ENCODE measurements at regions not wholly inside any gene's neighbourhood (a gene's known extent, or its start where the extent isn't known, plus 50 kb on each side); places are given as distances from the start of the nearest gene placed in this dataset.

- no peaks in the 10 kb centered on the region; the same call in 1 of the 2 replicates for H3K4me1 ChIP-seq (ENCODE audit: insufficient read depth, low read length)
- H3K27me3 ChIP-seq (ENCODE audit: insufficient read depth, low read length), result no peaks in the 10 kb centered on the region
- no peak overlapping the region for H3K9ac ChIP-seq (ENCODE audit: low read depth, low read length)
- H3K4me3 ChIP-seq (ENCODE audit: low read length), result no peak overlapping the region
- H3K9me3 ChIP-seq (ENCODE audit: insufficient read depth, low read depth, low read length), result no peaks in the 10 kb centered on the region
- H3K27ac ChIP-seq (ENCODE audit: low read depth, low read length), result no peak overlapping the region
- no peaks in the 10 kb centered on the region for H3K36me3 ChIP-seq (ENCODE audit: insufficient read depth, low read length)
- 90% methylated on average over 7 of the region's 7 CpGs for WGBS
Observed at GRCh38 chr2:37856101-37856751, 68.9 kb upstream of the RMDN2 start.

- Histone ChIP-seq H3K27me3 (ENCODE audit: insufficient read depth, low read length) (no peaks in the 10 kb centered on the region), H3K9ac (ENCODE audit: low read depth, low read length) (no peak overlapping the region), H3K4me3 (ENCODE audit: low read length) (no peak overlapping the region), H3K27ac (ENCODE audit: low read depth, low read length) (no peak overlapping the region), H3K4me1 (ENCODE audit: insufficient read depth, low read length) (no peaks in the 10 kb centered on the region; the same call in 1 of the 2 replicates), H3K9me3 (ENCODE audit: insufficient read depth, low read depth, low read length) (no peaks in the 10 kb centered on the region), H3K36me3 (ENCODE audit: insufficient read depth, low read length) (no peaks in the 10 kb centered on the region)
- WGBS, result 92% methylated on average over 11 of the region's 11 CpGs
Observed at GRCh38 chr2:37857575-37858399, 67.3 kb upstream of the RMDN2 start.

GRCh38 chr2:37858400-37858711, 66.7 kb upstream of the RMDN2 start:
- H3K36me3 ChIP-seq (ENCODE audit: insufficient read depth, low read length), result no peaks in the 10 kb centered on the region
- 65% methylated on average over 2 of the region's 2 CpGs for WGBS
- no peaks in the 10 kb centered on the region for H3K9me3 ChIP-seq (ENCODE audit: insufficient read depth, low read depth, low read length)
- no peak overlapping the region for H3K27ac ChIP-seq (ENCODE audit: low read depth, low read length)
- no peak overlapping the region for H3K4me3 ChIP-seq (ENCODE audit: low read length)
- H3K9ac ChIP-seq (ENCODE audit: low read depth, low read length), result no peak overlapping the region
- no peaks in the 10 kb centered on the region for H3K27me3 ChIP-seq (ENCODE audit: insufficient read depth, low read length)
- H3K4me1 ChIP-seq (ENCODE audit: insufficient read depth, low read length), result no peaks in the 10 kb centered on the region; the same call in 1 of the 2 replicates

- no peak overlapping the region for H3K27ac ChIP-seq (ENCODE audit: low read depth, low read length)
- H3K27me3 ChIP-seq (ENCODE audit: insufficient read depth, low read length), result no peaks in the 10 kb centered on the region
- H3K4me1 ChIP-seq (ENCODE audit: insufficient read depth, low read length), result no peaks in the 10 kb centered on the region; the same call in 1 of the 2 replicates
- WGBS, result 76% methylated on average over 5 of the region's 5 CpGs
- no peak overlapping the region for H3K9ac ChIP-seq (ENCODE audit: low read depth, low read length)
- H3K9me3 ChIP-seq (ENCODE audit: insufficient read depth, low read depth, low read length), result no peaks in the 10 kb centered on the region
- no peaks in the 10 kb centered on the region for H3K36me3 ChIP-seq (ENCODE audit: insufficient read depth, low read length)
- no peak overlapping the region for H3K4me3 ChIP-seq (ENCODE audit: low read length)
Observed at GRCh38 chr2:37858725-37859267, 66.3 kb upstream of the RMDN2 start.

GRCh38 chr2:37862620-37863019, 62.5 kb upstream of the RMDN2 start:
- Histone ChIP-seq H3K36me3 (ENCODE audit: insufficient read depth, low read length) (no peaks in the 10 kb centered on the region), H3K9ac (ENCODE audit: low read depth, low read length) (no peak overlapping the region), H3K9me3 (ENCODE audit: insufficient read depth, low read depth, low read length) (no peaks in the 10 kb centered on the region), H3K4me1 (ENCODE audit: insufficient read depth, low read length) (no peaks in the 10 kb centered on the region; the same call in 1 of the 2 replicates), H3K4me3 (ENCODE audit: low read length) (no peak overlapping the region), H3K27me3 (ENCODE audit: insufficient read depth, low read length) (no peaks in the 10 kb centered on the region), H3K27ac (ENCODE audit: low read depth, low read length) (no peak overlapping the region)
- WGBS, result 96% methylated on average over 5 of the region's 5 CpGs

GRCh38 chr2:37864217-37864616, 60.9 kb upstream of the RMDN2 start:
- H3K9me3 ChIP-seq (ENCODE audit: insufficient read depth, low read depth, low read length), result no peaks in the 10 kb centered on the region
- H3K27ac ChIP-seq (ENCODE audit: low read depth, low read length), result no peak overlapping the region
- no peaks in the 10 kb centered on the region for H3K36me3 ChIP-seq (ENCODE audit: insufficient read depth, low read length)
- no peaks in the 10 kb centered on the region for H3K27me3 ChIP-seq (ENCODE audit: insufficient read depth, low read length)
- WGBS, result 95% methylated on average over 1 of the region's 2 CpGs
- no peak overlapping the region for H3K9ac ChIP-seq (ENCODE audit: low read depth, low read length)
- no peaks in the 10 kb centered on the region for H3K4me1 ChIP-seq (ENCODE audit: insufficient read depth, low read length)
- H3K4me3 ChIP-seq (ENCODE audit: low read length), result no peak overlapping the region

- Histone ChIP-seq H3K4me3 (ENCODE audit: low read length) (no peak overlapping the region), H3K9me3 (ENCODE audit: insufficient read depth, low read depth, low read length) (no peaks in the 10 kb centered on the region), H3K9ac (ENCODE audit: low read depth, low read length) (no peak overlapping the region), H3K27ac (ENCODE audit: low read depth, low read length) (no peak overlapping the region), H3K4me1 (ENCODE audit: insufficient read depth, low read length) (no peaks in the 10 kb centered on the region), H3K27me3 (ENCODE audit: insufficient read depth, low read length) (no peaks in the 10 kb centered on the region), H3K36me3 (ENCODE audit: insufficient read depth, low read length) (no peaks in the 10 kb centered on the region)
- WGBS, result 93% methylated on average over 5 of the region's 5 CpGs
Observed at GRCh38 chr2:37865640-37866039, 59.4 kb upstream of the RMDN2 start.

- H3K9me3 ChIP-seq (ENCODE audit: insufficient read depth, low read depth, low read length), result no peaks in the 10 kb centered on the region
- H3K9ac ChIP-seq (ENCODE audit: low read depth, low read length), result no peak overlapping the region
- H3K27ac ChIP-seq (ENCODE audit: low read depth, low read length), result no peak overlapping the region
- 89% methylated on average over 4 of the region's 5 CpGs for WGBS
- H3K4me3 ChIP-seq (ENCODE audit: low read length), result no peak overlapping the region
- no peaks in the 10 kb centered on the region for H3K27me3 ChIP-seq (ENCODE audit: insufficient read depth, low read length)
- H3K4me1 ChIP-seq (ENCODE audit: insufficient read depth, low read length), result no peaks in the 10 kb centered on the region
- H3K36me3 ChIP-seq (ENCODE audit: insufficient read depth, low read length), result no peaks in the 10 kb centered on the region
Observed at GRCh38 chr2:37866171-37866934, 58.7 kb upstream of the RMDN2 start.

- H3K4me3 ChIP-seq (ENCODE audit: low read length), result no peak overlapping the region
- no peaks in the 10 kb centered on the region; the same call in 1 of the 2 replicates for H3K4me1 ChIP-seq (ENCODE audit: insufficient read depth, low read length)
- H3K36me3 ChIP-seq (ENCODE audit: insufficient read depth, low read length), result no peaks in the 10 kb centered on the region
- no peaks in the 10 kb centered on the region for H3K27me3 ChIP-seq (ENCODE audit: insufficient read depth, low read length)
- H3K27ac ChIP-seq (ENCODE audit: low read depth, low read length), result no peak overlapping the region
- 88% methylated on average over 2 of the region's 2 CpGs for WGBS
- no peaks in the 10 kb centered on the region for H3K9me3 ChIP-seq (ENCODE audit: insufficient read depth, low read depth, low read length)
- no peak overlapping the region for H3K9ac ChIP-seq (ENCODE audit: low read depth, low read length)
Observed at GRCh38 chr2:37867166-37867565, 57.9 kb upstream of the RMDN2 start.

GRCh38 chr2:37868866-37869265, 56.2 kb upstream of the RMDN2 start:
- H3K36me3 ChIP-seq (ENCODE audit: insufficient read depth, low read length), result no peaks in the 10 kb centered on the region
- no peak overlapping the region for H3K9ac ChIP-seq (ENCODE audit: low read depth, low read length)
- no peaks in the 10 kb centered on the region for H3K27me3 ChIP-seq (ENCODE audit: insufficient read depth, low read length)
- no peak overlapping the region for H3K27ac ChIP-seq (ENCODE audit: low read depth, low read length)
- no peaks in the 10 kb centered on the region for H3K9me3 ChIP-seq (ENCODE audit: insufficient read depth, low read depth, low read length)
- WGBS, result 47% methylated on average over 2 of the region's 2 CpGs
- peaks cover 5% of the 10 kb centered on the region; the same call in 1 of the 2 replicates for H3K4me1 ChIP-seq (ENCODE audit: insufficient read depth, low read length)
- no peak overlapping the region for H3K4me3 ChIP-seq (ENCODE audit: low read length)

GRCh38 chr2:37869304-37869703, 55.8 kb upstream of the RMDN2 start:
- H3K36me3 ChIP-seq (ENCODE audit: insufficient read depth, low read length), result no peaks in the 10 kb centered on the region
- H3K4me3 ChIP-seq (ENCODE audit: low read length), result no peak overlapping the region
- no peaks in the 10 kb centered on the region for H3K27me3 ChIP-seq (ENCODE audit: insufficient read depth, low read length)
- no peak overlapping the region for H3K27ac ChIP-seq (ENCODE audit: low read depth, low read length)
- WGBS, result 61% methylated on average over 2 of the region's 2 CpGs
- no peak overlapping the region for H3K9ac ChIP-seq (ENCODE audit: low read depth, low read length)
- H3K9me3 ChIP-seq (ENCODE audit: insufficient read depth, low read depth, low read length), result no peaks in the 10 kb centered on the region
- peaks cover 5% of the 10 kb centered on the region; the same call in 1 of the 2 replicates for H3K4me1 ChIP-seq (ENCODE audit: insufficient read depth, low read length)

Measured in HUES64 (cell line).